HG03521 (cell line): ENCODE measurements at regions not wholly inside any gene's neighbourhood (a gene's known extent, or its start where the extent isn't known, plus 50 kb on each side); places are given as distances from the start of the nearest gene placed in this dataset.

Source experiments
- ATAC-seq: cut with Tn5 transposase; IDR thresholded peaks from one replicate; pipeline ENCODE4 v1.9.1; 2021; ENCODE audit warnings: mild to moderate bottlenecking, moderate library complexity; ENCODE audit not compliant: unreplicated experiment

DNA sequence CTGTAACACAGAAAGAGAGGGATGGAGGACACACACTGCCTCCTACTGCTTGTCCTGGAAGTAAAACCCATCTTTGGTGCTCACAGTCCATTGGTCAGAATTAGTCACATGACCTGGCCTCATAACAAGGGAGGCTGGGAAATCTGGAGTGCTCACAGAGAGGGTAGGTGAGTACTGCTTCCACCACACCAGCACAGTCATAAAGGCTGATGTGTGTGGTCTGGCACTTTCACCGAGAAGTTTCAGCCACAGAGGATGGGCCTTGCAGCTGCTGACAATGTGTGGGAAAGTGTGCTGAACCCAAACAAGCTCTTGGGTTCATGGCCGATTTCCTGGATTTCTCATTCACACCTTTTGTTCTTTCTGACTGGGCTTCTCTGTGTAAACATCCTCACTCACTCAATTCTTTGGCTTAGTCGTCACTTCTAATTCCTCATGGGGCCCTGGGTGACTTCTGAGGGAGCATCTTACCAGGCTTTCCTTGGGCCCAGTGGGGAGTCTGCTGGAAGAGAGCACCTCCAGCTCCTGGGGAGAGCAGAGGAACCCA is 100.7 kb downstream of the ASB7 start:
- ATAC-seq, result peak; percentile 98

DNA sequence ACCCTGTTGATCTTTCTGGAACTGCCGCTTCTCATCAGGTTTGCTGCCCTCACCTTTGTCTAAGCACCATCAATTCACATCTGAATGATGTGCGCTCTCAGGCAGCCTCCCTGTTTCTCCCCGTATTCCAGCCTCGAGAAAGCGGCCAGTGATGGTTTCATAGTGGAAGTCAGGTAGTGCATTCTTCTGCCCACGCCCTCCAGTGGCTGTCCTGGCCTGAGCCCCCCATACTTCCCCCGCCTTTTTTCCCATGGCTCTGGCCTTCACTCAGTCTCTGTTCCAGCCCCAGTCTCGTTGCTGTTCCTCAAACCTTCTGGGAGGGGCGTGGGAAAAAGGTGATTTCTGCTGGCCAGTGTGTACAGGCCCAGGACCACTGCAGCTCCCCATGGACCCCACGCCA is 101.3 kb downstream of the ASB7 start:
- ATAC-seq, result no peak

DNA sequence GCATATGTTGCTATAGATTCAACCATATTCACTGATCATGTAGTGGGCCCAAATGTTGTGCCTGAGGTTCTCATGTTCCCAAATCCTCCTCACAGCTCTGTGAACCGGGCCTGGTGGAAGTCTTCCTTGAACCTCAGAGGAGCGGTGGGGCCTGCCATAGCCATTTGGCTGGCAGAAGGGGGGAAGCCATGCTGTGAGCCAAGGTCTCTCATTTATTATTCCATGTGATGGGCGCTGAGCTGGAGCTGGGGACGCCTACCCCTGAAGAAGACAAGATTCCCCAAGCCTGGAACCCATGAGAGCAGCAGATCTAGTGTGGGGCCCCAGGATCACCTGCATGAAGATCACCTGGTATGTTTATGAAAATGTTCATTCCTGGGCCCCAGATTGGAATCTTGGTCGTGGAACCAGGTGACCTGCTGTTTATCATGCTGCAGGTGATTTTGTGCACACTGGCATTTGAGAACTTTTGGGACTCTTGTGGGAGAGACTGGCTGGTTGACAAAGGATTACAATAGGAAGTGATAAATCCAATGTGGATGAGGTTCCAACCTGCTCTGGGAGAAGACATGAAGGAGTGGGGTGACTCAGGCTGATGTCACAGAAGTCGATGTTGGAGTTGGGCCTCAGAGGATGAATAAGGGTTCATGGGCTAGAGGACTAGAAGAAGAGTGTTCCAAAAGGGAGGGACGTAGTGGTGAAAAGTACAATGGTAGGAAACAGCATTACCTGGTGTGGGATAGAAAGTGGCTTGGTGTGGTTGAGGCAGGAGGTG is 102.1 kb downstream of the ASB7 start:
- ATAC-seq, result no peak

DNA sequence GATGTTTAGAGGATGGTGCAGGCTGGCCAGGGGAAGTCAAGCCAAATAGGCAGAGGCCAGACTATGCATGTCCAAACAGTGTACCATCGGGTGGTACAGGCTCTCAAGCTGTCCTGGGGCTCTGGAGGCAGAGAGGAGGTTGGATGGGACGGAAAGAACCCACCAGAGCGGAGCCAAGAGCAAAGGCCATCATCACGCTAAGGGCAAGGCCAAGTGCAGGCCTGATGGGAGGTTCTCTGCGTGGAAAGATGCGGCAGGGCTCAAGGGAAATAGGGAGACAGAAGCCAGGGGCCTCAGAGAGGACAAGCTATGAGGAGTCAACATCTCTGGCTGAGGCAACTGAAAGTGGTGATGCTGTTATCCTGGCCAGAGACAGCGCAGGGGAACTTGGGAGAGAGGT is 102.7 kb downstream of the ASB7 start:
- no peak for ATAC-seq

DNA sequence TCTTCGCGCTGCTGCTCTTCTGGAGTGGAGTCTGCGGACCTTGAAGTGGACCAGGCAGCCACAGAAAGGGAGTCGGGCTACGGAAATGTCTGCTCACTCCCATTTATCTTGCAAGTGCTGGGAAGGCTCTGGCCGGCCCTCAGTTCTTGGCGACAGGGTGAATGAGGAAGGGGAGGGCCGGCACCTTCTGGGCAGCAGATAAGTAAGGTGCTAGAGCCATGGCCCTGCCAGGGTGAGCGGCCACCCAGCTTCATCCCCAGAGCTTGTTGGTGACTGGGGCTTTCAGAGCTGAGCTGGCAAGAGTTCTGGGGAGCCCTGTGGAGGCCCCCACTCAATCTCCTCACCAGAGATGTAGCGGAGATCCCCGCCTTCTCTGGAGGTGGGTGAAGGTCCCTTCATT is 103.5 kb downstream of the ASB7 start:
- no peak for ATAC-seq

DNA sequence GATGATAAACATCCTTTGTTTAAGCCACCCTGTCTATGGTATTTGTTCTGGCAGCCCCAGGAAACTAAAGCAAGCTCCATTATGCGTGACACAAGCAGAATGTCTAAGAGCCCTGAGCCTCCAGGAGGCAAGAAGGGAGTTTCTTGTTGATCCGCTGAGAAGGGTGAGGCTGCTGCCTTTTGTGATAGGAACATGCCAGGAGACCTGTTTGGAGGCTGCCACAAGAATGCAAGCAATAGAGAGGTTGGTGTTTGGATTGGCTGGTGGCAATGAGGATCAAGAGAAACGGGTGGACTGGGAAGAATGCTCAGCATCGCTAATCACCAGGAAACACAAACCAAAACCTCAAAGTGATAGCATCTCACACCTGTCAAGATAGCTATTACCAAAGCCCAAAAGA is 104.8 kb downstream of the ASB7 start:
- ATAC-seq, result no peak

DNA sequence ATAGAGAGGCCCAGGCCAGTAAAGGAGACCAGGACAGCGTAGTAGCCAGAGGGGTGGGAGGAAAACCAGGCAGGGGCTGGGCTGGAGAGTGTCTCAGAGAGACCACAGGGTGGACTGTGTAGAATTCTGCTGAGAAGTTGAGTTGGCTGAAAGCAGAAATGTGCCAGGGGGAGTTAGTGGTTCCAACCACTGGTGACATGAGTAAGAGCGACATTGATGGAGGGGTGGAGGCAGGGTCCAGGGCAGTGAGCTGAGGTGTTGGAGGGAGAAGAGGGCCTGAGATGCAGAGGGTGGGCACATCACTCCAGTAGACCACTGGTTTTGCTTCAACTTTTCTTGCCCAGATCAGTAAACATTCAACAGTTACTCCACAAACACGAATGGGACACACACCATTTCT is 106.5 kb downstream of the ASB7 start:
- ATAC-seq, result no peak

DNA sequence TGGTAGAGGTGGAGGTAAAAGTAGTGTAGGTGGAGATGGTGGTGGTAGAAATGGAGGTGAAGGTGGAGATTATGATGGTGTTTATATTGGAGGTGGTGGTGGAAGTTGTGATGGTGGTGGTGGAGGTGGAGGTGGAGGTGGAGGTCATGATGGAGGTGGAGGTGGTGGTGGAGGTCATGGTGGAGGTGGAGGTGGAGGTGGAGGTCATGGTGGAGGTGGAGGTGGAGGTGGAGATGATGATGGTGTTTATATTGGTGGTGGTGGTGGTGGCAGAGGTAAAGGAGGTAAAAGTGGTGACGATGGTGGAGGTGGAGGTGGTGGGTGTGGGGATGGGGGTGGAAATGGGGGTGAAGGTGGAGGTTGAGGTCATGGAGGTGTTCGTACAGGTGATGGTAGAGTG is 107.8 kb downstream of the ASB7 start:
- ATAC-seq, result no peak

DNA sequence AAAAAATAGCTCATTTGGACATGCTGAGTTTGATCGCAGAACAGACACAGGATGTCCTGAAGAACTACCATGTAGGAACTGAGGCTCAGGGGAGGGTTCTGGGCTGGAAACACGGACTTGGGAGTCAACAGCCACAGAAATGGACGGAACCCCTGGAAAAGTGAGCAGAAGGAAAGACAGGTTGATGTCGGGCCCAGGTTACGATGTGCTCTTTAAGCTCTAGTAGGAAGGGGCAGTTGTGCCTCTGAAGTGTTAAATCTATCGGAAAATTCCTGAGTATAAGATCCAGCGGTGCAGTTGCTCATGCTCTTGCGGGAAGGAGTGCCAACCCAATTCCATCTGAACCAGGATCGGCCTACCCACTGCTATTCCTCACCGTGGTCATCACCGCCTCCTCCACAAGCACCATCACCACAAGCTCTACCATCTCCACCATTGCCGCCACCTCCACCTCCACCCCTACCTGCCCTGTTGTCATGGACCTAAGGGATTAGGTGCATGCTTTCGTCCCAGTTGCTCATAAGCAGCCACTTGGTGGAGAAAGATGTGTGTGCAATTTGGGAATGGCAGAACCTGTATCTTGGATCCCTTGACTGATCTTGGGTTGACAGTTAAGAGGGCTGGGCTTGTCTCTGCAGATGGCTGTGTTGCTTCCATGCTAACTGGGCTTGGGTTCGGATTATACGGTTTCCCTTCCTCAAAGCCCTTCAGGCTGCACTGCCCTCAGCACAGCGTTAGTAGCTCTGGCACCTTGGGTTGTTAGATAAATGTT is 108.5 kb downstream of the ASB7 start:
- ATAC-seq, result no peak

DNA sequence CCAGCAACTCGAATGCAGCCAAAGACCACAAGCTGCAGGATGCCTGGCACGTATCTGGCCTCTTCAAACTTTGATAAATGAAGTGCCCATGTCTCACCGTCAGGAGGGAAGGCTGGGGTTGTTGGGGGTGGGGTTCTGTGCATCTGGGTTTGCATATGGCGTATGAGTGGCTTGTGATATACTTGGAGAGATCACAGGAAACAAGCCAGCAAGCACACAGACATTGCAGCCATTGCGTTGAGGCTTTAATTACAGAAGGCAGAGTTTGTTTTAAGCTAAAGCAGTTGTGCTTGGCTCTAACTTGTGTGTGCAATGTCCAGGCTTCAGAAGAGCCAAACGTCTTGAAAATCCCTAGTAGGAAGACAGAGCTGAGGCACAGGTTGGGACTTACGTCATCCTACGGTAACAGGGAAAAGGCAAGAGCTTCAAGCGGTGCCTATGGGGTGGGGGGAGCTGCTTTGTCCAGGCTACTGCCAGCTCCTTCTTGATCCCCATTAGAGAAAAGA is 109.2 kb downstream of the ASB7 start:
- ATAC-seq, result no peak

DNA sequence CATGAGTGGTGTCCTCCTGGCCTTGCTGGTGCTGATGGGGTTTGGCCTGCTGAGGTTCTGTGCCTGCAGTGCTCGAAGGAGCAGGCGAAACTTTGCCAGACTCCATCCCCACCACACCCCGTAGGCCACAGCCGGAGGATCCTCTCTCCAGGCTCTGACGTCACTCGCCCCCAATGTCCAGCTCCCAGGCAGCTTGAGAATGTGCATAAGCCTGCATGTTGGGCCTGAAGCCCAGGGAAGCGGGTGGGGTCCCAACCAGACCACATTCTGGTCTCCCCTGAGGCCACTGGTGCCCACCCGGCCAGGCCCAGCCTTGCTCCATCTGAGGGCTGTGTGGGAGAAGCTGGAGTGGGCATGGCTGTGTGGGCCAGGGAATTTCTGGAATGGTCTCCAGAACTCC is 109.8 kb downstream of the ASB7 start:
- ATAC-seq, result no peak

DNA sequence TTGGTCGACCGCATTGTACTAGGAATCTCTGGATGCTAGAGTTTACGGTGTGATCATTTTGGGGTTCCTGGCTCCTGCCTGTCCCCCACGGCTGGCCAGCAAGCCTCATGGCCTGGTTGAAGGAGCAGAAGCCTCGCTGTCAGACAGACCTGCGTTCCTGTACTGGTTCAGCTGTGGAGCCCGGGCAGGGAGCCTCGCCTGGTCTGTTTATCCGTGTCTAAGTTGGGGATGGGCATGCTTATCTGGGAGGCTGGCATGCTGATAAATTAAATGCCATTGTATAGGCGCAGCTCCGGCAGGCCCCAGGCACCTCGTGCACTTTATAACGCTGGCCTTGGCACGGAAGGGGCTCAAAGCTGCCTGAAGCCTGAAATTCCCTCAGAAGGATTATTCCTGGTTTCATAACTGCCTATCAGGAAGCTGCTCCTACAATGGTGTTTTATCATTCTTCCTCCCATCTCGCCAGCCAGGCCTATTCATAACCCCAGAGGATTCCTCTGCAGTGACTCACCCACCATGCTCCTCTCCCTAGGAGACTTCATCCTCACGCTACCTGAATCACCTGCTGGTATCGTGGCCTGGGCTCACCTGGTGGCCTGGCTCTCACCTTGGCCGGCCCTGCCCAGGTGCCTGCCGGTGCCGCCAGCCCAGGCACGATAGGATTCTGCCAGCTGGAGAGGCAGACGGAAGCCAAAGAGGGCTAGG is 110.9 kb downstream of the ASB7 start:
- ATAC-seq, result no peak

DNA sequence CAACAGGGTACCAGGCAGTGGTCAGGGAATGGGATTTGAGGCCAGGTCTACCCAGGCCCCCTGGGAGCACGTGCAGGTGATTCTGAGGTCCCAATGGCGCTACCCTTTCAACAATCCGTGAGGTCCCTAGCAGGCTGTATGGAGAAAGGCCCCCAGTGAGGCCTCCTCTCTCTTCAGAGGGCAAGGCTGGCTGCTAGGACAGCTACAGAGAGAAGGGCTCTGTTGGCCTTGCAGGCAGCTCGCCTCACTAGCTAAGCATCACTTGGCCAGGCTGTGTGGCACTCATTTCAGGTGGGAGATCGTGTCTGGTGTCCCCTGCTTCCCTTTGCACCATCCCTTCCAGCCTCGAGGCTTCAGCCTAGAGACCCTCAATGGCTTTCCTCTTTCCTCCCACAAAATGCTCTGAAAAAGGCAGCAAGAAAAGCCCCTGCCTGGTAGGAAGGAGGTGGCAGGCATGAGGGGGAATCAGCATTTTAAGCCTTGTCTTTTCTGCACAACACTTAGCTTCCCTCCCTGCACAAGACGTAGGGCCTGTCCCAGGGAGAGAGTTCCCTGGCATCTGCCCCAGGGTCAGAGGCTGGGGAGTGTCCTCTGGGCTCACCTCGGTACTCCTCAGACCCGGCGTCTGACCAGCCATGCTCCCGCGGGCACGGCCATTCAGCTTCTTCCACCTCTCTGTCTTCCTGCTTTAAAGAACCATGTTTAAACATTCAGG is 111.8 kb downstream of the ASB7 start:
- no peak for ATAC-seq

DNA sequence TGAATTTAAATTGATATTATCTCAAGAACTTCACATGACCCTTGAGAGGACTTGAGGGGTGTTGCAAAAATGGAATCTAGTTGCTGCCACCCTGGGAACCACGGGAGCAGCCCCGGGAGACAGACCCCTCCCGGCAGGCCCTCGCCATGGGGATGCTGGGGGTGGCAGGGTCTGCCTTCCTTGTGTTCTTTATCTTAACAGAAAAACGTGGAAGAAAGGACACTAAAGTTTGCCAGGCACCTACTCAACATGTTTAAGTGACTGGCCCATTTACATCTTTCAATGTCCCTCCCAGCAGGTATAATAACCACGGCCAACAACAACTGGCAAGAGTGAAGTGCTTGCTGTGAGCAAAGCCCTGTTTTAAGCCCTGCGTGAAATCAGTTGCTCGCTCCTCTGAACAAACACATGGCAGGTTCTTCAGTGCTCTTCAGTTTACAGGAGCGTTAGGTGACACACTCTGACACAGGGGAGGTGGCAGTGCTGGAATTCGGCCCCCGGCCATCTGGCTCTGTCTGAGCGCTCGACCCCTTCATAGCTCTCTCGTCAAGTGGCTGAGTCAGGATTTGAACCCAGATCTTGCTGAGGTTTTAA is 112.5 kb downstream of the ASB7 start:
- ATAC-seq, result no peak

DNA sequence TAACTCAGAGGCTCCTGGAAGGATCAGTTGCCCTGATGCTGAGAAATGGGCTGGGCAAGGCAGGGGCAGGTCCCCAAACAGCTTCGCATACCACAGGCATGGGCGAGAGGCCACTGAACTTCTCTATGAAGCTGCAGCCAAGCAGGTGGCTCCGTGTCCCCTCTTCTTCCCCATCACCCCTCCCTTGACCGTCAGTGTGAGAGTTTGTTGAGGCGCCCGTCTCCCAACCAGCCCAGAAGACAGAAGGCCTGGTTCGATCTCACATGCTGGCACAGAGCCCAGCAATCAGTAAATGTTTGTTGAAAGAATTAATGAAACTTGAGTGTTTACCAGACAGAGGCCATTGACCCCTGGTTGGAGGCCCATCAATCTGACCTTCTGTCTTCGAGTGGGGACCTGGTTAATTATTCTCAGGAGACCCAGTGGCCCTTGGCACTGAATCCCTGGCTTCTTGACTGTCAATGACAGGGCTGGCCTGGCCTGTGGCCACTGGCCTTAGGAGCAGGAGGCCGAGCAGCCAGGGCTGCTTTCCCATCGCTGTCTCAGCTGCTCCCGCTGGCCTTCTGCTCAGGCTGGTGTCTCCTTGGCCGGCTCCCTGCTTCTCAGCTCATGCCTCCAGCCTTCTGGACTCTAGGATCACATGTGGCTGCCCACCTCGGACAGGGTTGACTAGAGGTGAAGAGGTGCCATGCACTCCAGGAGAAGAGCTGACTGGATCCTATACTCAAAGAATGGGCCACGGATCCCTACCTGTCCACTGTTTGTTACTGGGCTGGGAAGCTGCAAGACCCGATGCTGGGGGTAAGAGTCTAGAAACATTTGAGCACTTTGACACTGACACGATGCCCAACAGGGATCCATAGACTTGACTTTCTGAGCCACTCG is 113.4 kb downstream of the ASB7 start:
- no peak for ATAC-seq

DNA sequence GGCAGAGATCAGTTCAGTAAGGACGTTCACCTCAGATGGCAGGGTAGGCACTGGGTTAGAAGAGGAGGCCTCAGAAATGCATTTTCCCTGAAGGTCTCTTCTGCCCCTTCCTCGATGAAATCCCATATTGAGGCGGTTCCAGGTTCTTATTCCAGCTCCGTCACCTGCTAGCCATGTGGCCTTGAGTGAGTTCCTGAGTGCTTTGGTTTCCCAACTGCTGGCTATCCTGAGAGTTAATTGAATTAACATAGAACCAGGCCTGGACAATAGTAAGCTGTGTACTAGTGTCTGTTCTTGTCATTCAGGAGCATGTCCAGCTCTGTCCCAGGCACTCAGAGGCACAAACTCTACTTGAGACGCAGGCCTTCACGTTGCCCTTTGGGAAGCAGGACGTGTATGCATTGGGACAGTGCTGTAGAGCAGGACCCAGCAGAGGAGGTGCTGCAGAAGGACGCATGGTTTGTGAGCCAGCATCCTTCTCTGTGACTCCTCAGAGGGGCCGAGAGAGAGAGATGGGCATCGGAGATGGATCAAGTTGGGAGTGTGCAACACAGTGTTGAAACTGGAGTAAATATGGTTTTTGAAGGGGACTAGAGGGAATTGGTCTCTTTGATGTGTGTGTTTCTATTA is 114.2 kb downstream of the ASB7 start:
- no peak for ATAC-seq

DNA sequence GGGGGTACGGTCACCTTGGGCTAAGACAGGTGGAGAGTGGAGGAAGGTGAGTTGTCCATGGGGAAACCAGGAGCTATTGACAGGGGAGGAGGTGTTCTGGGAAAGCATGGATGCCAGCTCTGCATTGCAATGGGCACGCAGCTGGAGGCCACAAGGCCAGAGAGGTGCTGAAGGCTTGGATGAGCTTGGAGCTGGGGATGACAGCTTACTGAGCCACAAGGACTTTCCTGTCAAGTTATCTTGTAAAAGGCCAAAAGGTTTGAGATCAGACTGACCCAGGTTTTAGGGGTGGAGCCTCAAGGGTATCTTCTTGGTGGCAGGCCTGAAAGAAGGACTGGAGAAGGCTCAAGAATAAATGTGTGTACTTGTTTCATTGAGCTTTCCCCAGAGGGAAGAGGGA is 115.2 kb downstream of the ASB7 start:
- no peak for ATAC-seq

DNA sequence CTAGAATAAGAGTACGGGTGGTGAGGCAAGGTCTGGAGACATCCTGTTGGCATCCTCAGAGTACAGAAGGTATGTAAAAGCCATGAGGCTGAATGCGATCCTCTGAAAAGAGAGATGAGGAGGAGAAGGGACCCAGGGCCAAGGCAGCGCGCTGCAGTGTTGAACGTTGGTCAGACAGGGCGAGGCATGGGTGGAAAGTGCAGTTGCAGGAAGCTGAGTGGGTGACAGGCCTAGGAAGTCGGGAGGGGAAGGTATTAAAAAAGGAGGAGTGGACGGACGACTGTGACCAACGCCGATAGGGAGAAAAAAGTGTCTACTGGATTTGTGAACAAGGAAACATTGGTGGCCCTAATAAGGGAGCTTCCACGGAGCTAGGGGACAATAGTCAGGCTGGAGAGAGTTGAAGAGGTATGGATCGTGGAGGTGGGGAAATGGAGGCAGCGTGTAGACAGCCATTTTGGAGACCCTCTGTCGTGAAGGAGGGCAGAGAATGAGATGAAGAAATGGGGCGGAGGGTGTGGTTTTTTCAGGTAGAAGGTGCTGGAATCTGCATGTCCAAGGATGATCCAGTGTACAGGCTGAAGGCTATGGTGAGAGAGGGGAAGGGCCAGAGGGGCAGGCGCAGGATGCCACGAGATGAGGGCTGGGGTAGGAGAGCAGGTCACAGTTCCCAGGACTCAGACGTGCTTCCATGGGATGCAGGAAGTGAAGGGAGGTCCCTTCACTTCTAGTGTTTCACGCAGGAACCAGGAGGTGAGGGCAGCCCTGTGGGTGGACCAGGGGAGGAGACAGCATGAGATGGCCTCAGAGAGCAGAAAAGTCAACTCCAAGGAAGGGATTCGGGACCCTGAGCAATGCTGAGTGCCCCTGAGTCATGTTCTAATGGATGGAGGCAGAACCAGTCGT is 115.9 kb downstream of the ASB7 start:
- no peak for ATAC-seq
